GM12878 (cell line): ENCODE measurements at regions not wholly inside any gene's neighbourhood (a gene's known extent, or its start where the extent isn't known, plus 50 kb on each side); places are given as distances from the start of the nearest gene placed in this dataset.

Source experiments
- ATF2 ChIP-seq: IDR thresholded peaks from 2 replicates; pipeline ENCODE4 v1.6.1; 2012; ENCODE audit warnings: low read length, inconsistent platforms
- CEBPB ChIP-seq, 2 experiments: fragments of 150-350 bp in 1 of 2; IDR thresholded peaks; 2 replicates each; pipeline ENCODE4 v1.6.1; 2012 to 2014; ENCODE audit warnings: low read depth in 2 of 2, low read length in 2 of 2, borderline replicate concordance in 1 of 2, inconsistent platforms in 1 of 2
- CTCF ChIP-seq, 3 experiments: IDR thresholded peaks in 2 of 3; conservative IDR thresholded peaks in 1 of 3; 2 replicates each; pipeline ENCODE4 v1.5.1; 2011; ENCODE audit warnings: low read depth in 3 of 3, low read length in 3 of 3, mild to moderate bottlenecking in 3 of 3, control low read depth in 2 of 3, moderate library complexity in 2 of 3, inconsistent platforms in 1 of 3, mixed read lengths in 1 of 3; ENCODE audit not compliant: control insufficient read depth in 2 of 3, insufficient read depth in 1 of 3; ENCODE audit errors: extremely low read depth in 1 of 3
- EZH2 ChIP-seq: IDR thresholded peaks from 2 replicates; pipeline ENCODE4 v1.6.1; 2012; ENCODE audit warnings: low read depth, mild to moderate bottlenecking, control low read depth, inconsistent platforms, low read length, borderline replicate concordance; ENCODE audit not compliant: control insufficient read depth
- HDGF ChIP-seq: fragments of 450-650 bp; IDR thresholded peaks from 2 replicates; pipeline ENCODE4 v1.6.1; 2016; ENCODE audit warnings: antibody characterized with exemption
- IRF3 ChIP-seq: fragments of 450-650 bp; IDR thresholded peaks from 2 replicates; pipeline ENCODE4 v1.6.1; 2014; ENCODE audit warnings: mild to moderate bottlenecking
- MTA3 ChIP-seq: IDR thresholded peaks from 2 replicates; pipeline ENCODE4 v1.6.1; 2012; ENCODE audit warnings: low read length, inconsistent platforms, borderline replicate concordance
- POLR2AphosphoS2 ChIP-seq: IDR thresholded peaks from 2 replicates; pipeline ENCODE4 v1.6.1; 2011; ENCODE audit warnings: low read depth, mild to moderate bottlenecking, low read length, improper control_type of control experiment, moderate library complexity
- SP1 ChIP-seq: IDR thresholded peaks from one replicate; pipeline ENCODE4 v1.6.1; 2011; ENCODE audit warnings: low read depth, low read length
- SREBF2 ChIP-seq: IDR thresholded peaks from 2 replicates; pipeline ENCODE4 v1.6.1; 2012; ENCODE audit warnings: mild to moderate bottlenecking, low read length
- TCF12 ChIP-seq: IDR thresholded peaks from 2 replicates; pipeline ENCODE4 v1.6.1; 2011; ENCODE audit warnings: low read depth, mild to moderate bottlenecking, low read length

- no peak for TF ChIP-seq POLR2AphosphoS2
- no peak for TF ChIP-seq CTCF (IDR thresholded peaks at IDR 0.05 in 2 of 3, conservative IDR thresholded peaks at IDR 0.05 in 1 of 3; ENCODE audit: control insufficient read depth in 2 of 3, extremely low read depth in 1 of 3, insufficient read depth in 1 of 3, low read depth in 3 of 3, low read length in 3 of 3)
- no peak for TF ChIP-seq SP1
- no peak for TF ChIP-seq ATF2
- TF ChIP-seq HDGF: no peak
- TF ChIP-seq SREBF2: no peak
- TF ChIP-seq IRF3: no peak
- no peak for TF ChIP-seq CEBPB (IDR thresholded peaks at IDR 0.05; ENCODE audit: borderline replicate concordance in 1 of 2, low read depth in 2 of 2, low read length in 2 of 2)
- TF ChIP-seq TCF12: no peak
- TF ChIP-seq EZH2: no peak
- TF ChIP-seq MTA3: no peak
Observed at GRCh38 chr20:39946931-39947330, 742.1 kb downstream of the MAFB start.
